ENCODE measurements at regions not wholly inside any gene's neighbourhood (a gene's known extent, or its start where the extent isn't known, plus 50 kb on each side); places are given as distances from the start of the nearest gene placed in this dataset.

DNA sequence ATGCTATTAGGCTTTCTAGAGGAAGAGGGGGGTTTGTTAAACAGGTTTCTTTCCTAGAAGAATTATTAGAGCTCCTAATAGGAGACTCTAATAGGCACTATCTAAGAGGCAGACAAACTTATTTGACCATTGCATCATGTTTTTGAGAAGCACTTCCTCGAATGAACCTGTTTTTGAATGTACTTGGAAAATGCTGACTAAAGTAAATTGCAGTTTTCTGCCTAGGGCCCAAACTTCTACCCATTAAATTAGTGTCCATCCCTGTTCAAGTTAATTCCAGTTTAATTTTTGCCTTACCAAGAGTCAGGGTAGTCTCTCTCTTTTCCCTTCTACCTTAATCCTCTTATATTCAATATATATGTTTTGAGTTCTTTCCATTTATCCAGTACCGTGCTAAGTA lies 1029.6 kb downstream of the TTLL7 start:
- TF ChIP-seq, protein P1, sequence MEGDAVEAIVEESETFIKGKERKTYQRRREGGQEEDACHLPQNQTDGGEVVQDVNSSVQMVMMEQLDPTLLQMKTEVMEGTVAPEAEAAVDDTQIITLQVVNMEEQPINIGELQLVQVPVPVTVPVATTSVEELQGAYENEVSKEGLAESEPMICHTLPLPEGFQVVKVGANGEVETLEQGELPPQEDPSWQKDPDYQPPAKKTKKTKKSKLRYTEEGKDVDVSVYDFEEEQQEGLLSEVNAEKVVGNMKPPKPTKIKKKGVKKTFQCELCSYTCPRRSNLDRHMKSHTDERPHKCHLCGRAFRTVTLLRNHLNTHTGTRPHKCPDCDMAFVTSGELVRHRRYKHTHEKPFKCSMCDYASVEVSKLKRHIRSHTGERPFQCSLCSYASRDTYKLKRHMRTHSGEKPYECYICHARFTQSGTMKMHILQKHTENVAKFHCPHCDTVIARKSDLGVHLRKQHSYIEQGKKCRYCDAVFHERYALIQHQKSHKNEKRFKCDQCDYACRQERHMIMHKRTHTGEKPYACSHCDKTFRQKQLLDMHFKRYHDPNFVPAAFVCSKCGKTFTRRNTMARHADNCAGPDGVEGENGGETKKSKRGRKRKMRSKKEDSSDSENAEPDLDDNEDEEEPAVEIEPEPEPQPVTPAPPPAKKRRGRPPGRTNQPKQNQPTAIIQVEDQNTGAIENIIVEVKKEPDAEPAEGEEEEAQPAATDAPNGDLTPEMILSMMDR (IDR thresholded peaks at IDR 0.05) = no peak
- TF ChIP-seq POLR2A (IDR thresholded peaks at IDR 0.05) = no peak
